Hepatocyte (in vitro differentiated cells): ENCODE measurements at regions not wholly inside any gene's neighbourhood (a gene's known extent, or its start where the extent isn't known, plus 50 kb on each side); places are given as distances from the start of the nearest gene placed in this dataset.

ENCODE experiments used
- CTCF ChIP-seq: fragments of 200-600 bp; sonication (generic); IDR thresholded peaks from 2 replicates; pipeline ENCODE4 v1.5.1; 2016; ENCODE audit warnings: antibody characterized with exemption, mild to moderate bottlenecking; ENCODE audit not compliant: poor library complexity
- EZH2 ChIP-seq: fragments of 200-600 bp; sonication (generic); IDR thresholded peaks from 2 replicates; pipeline ENCODE4 v1.6.1; 2016; ENCODE audit warnings: antibody characterized with exemption, mild to moderate bottlenecking, borderline replicate concordance
- EZH2phosphoT487 ChIP-seq: fragments of 200-600 bp; sonication (generic); IDR thresholded peaks from one replicate; pipeline ENCODE4 v1.6.1; 2018; ENCODE audit warnings: antibody characterized with exemption, mild to moderate bottlenecking, low read depth, moderate library complexity; ENCODE audit not compliant: unreplicated experiment, severe bottlenecking

- TF ChIP-seq CTCF (no peak), EZH2phosphoT487 (no peak), EZH2 (no peak)
Measured at GRCh38 chr5:40202814-40203440, 476.8 kb upstream of the PTGER4 start.
